ENCODE measurements at regions not wholly inside any gene's neighbourhood (a gene's known extent, or its start where the extent isn't known, plus 50 kb on each side); places are given as distances from the start of the nearest gene placed in this dataset.
"Not testable (repeated sequence)": the region's sequence is repeated elsewhere in the genome, so short reads cannot be mapped to it uniquely, and the experiment has no call there.

GRCh38 chr13:111006506-111007031, 91.7 kb upstream of the ANKRD10 start:
- no peak for DNase-seq (ENCODE audit: low read depth in 2 of 3, low spot score in 1 of 3)

- no peak for DNase-seq (ENCODE audit: low read depth in 2 of 3, low spot score in 1 of 3)
Observed at GRCh38 chr13:111005808-111006505, 91.1 kb upstream of the ANKRD10 start.

- DNase-seq (ENCODE audit: low read depth in 2 of 3, low spot score in 1 of 3): no peak
Observed at GRCh38 chr13:111005364-111005763, 90.5 kb upstream of the ANKRD10 start.

GRCh38 chr13:111004444-111004843, 89.6 kb upstream of the ANKRD10 start:
- DNase-seq (ENCODE audit: low read depth in 2 of 3, low spot score in 1 of 3): no peak

- DNase-seq (ENCODE audit: low read depth in 2 of 3, low spot score in 1 of 3): no peak
Observed at GRCh38 chr13:111001636-111002035, 86.8 kb upstream of the ANKRD10 start.

- no peak for DNase-seq (ENCODE audit: low read depth in 2 of 3, low spot score in 1 of 3)
Observed at GRCh38 chr13:110993788-110994187, 78.9 kb upstream of the ANKRD10 start.

- no peak for DNase-seq (ENCODE audit: low read depth in 2 of 3, low spot score in 1 of 3)
Observed at GRCh38 chr13:110991991-110992508, 77.2 kb upstream of the ANKRD10 start.

GRCh38 chr13:110989331-110989730, 74.5 kb upstream of the ANKRD10 start:
- no peak for DNase-seq (ENCODE audit: low read depth in 2 of 3, low spot score in 1 of 3)

- no peak for DNase-seq (ENCODE audit: low read depth in 2 of 3, low spot score in 1 of 3)
Observed at GRCh38 chr13:110985541-110985940, 70.7 kb upstream of the ANKRD10 start.

GRCh38 chr13:110984798-110985197, 69.9 kb upstream of the ANKRD10 start:
- no peak for DNase-seq (ENCODE audit: low read depth in 2 of 3, low spot score in 1 of 3)

GRCh38 chr13:110984381-110984780, 69.5 kb upstream of the ANKRD10 start:
- no peak for DNase-seq (ENCODE audit: low read depth in 2 of 3, low spot score in 1 of 3)

- DNase-seq (ENCODE audit: low read depth in 2 of 3, low spot score in 1 of 3): no peak
Observed at GRCh38 chr13:110983241-110983640, 68.4 kb upstream of the ANKRD10 start.

GRCh38 chr13:110981379-110981778, 66.5 kb upstream of the ANKRD10 start:
- DNase-seq (ENCODE audit: low read depth in 2 of 3, low spot score in 1 of 3): no peak

- DNase-seq (ENCODE audit: low read depth in 2 of 3, low spot score in 1 of 3): no peak
Observed at GRCh38 chr13:110980921-110981320, 66.1 kb upstream of the ANKRD10 start.

- not testable (repeated sequence) for DNase-seq (ENCODE audit: low read depth in 2 of 3, low spot score in 1 of 3)
Observed at GRCh38 chr13:110979149-110979548, 64.3 kb upstream of the ANKRD10 start.

GRCh38 chr13:110978390-110978789, 63.5 kb upstream of the ANKRD10 start:
- no peak for DNase-seq (ENCODE audit: low read depth in 2 of 3, low spot score in 1 of 3)

- DNase-seq (ENCODE audit: low read depth in 2 of 3, low spot score in 1 of 3): no peak
Observed at GRCh38 chr13:110976785-110977184, 61.9 kb upstream of the ANKRD10 start.

GRCh38 chr13:110973007-110973700, 58.3 kb upstream of the ANKRD10 start:
- DNase-seq (ENCODE audit: low read depth in 2 of 3, low spot score in 1 of 3): no peak

- DNase-seq (ENCODE audit: low read depth in 2 of 3, low spot score in 1 of 3): no peak
Observed at GRCh38 chr13:110971486-110971885, 56.6 kb upstream of the ANKRD10 start.

- not testable (repeated sequence) for DNase-seq (ENCODE audit: low read depth in 2 of 3, low spot score in 1 of 3)
Observed at GRCh38 chr13:110967156-110967855, 52.4 kb upstream of the ANKRD10 start.

- DNase-seq (ENCODE audit: low read depth in 2 of 3, low spot score in 1 of 3): no peak
Observed at GRCh38 chr13:110965755-110966134, 50.9 kb upstream of the ANKRD10 start.
